Stomach (tissue), 4 donors: ENCODE measurements at regions not wholly inside any gene's neighbourhood (a gene's known extent, or its start where the extent isn't known, plus 50 kb on each side); places are given as distances from the start of the nearest gene placed in this dataset.

Experiments
- CTCF ChIP-seq, 7 experiments: fragments of 450-650 bp in 4 of 7; fragments of 200-600 bp in 3 of 7; sonication (generic) in 3 of 7; IDR thresholded peaks; one replicate each; pipeline ENCODE4 v1.5.1; 2016 to 2019; ENCODE audit warnings: antibody characterized with exemption in 7 of 7, control low read depth in 2 of 7, mild to moderate bottlenecking in 1 of 7
- POLR2A ChIP-seq, 4 donors: fragments of 450-650 bp; IDR thresholded peaks; one replicate each; pipeline ENCODE4 v1.6.1; 2016; ENCODE audit warnings: antibody characterized with exemption in 4 of 4, control low read depth in 2 of 4, mild to moderate bottlenecking in 1 of 4, moderate library complexity in 1 of 4
- POLR2AphosphoS5 ChIP-seq, 3 donors: sonication (generic); formaldehyde crosslinking; IDR thresholded peaks; one replicate each; pipeline ENCODE4 v1.6.1; 2016; ENCODE audit warnings: antibody characterized with exemption in 3 of 3

DNA sequence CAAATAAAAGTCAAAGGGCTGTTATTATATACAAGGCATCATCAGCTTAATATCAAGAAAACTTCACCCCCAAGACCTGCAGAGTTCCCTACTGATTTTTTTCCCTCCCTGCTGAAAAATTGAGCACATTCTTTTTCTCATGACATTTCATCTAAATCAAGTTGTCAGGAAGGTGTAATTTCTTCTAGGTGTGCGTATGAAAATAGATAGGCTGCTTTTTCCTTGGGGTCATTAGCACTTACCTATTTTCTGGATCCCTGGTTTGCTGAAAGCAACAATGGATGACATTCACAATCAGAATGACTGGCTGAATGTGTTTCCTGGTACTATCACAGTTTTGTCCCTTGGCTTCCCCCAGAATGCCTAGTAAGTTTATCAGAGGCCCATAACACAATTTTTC, 225.0 kb upstream of the KIRREL3 start:
- TF ChIP-seq CTCF (IDR thresholded peaks at IDR 0.05), result no peak
- TF ChIP-seq POLR2A (IDR thresholded peaks at IDR 0.05), result no peak
- TF ChIP-seq POLR2AphosphoS5 (IDR thresholded peaks at IDR 0.05), result no peak
